ENCODE measurements at regions not wholly inside any gene's neighbourhood (a gene's known extent, or its start where the extent isn't known, plus 50 kb on each side); places are given as distances from the start of the nearest gene placed in this dataset.

GRCh38 chr2:66057844-66058243 is 377.1 kb upstream of the MEIS1 start:
- TF ChIP-seq CTCF (IDR thresholded peaks at IDR 0.05) = no peak
- TF ChIP-seq ZFX (IDR thresholded peaks at IDR 0.05; ENCODE audit: borderline replicate concordance) = no peak
